ENCODE measurements at regions not wholly inside any gene's neighbourhood (a gene's known extent, or its start where the extent isn't known, plus 50 kb on each side); places are given as distances from the start of the nearest gene placed in this dataset.

DNA sequence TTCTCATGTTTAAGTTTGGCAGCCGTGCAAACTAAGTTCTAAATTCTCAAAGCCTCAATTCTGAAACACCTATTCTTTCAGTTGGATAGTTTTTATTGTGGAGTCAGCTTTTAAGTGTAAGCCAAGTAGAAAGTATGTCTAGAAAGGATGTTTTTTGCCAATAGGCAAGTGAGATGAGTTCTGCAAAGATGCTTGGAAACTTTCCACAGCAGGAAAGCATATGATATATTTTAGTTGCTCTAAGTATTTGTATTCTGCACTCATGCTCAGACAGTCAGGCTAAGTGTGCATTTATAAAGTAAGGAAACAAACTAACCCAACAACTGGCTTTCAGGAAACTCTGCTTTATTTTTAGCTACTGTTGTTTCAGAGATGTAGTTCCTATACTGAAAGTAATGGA lies 67.3 kb upstream of the CDH18 start:
- H3K36me3 Mint-ChIP-seq (ENCODE audit: low read depth, unreplicated experiment), result no peaks in the 10 kb centered on the region
- no peaks in the 10 kb centered on the region for H3K79me2 ChIP-seq (ENCODE audit: insufficient read depth, low read length)
- H3K4me1 Mint-ChIP-seq (ENCODE audit: low read depth, unreplicated experiment), result no peaks in the 10 kb centered on the region
- no peak overlapping the region for H3K4me3 ChIP-seq (ENCODE audit: insufficient read depth, low read depth, low read length)
- no peaks in the 10 kb centered on the region for H3K9me3 ChIP-seq (ENCODE audit: insufficient read depth, low read depth, low read length)
- H3K4me1 ChIP-seq (ENCODE audit: insufficient read depth, low read length), result no peaks in the 10 kb centered on the region
- H3K9ac ChIP-seq (ENCODE audit: low read length), result no peak overlapping the region
- H3K4me3 Mint-ChIP-seq (ENCODE audit: unreplicated experiment), result no peak overlapping the region
- DNase-seq (ENCODE audit: low read depth) (no peak), FAIRE-seq (no peak)
- no peak overlapping the region for H3K27ac ChIP-seq (ENCODE audit: low read depth, low read length)
- no peaks in the 10 kb centered on the region for H3K9me3 Mint-ChIP-seq (ENCODE audit: unreplicated experiment)
- H3K27ac Mint-ChIP-seq (ENCODE audit: unreplicated experiment), result no peak overlapping the region
- H4K20me1 ChIP-seq (ENCODE audit: insufficient read depth, low read length), result no peaks in the 10 kb centered on the region
- H3K36me3 ChIP-seq (ENCODE audit: insufficient read depth, low read length), result no peaks in the 10 kb centered on the region
- H3K27me3 Mint-ChIP-seq (ENCODE audit: low read depth, unreplicated experiment), result no peaks in the 10 kb centered on the region
- H2AFZ ChIP-seq (ENCODE audit: low read depth, low read length), result no peak overlapping the region
- H3K4me2 ChIP-seq (ENCODE audit: low read length), result no peak overlapping the region
- TF ChIP-seq, protein P1, sequence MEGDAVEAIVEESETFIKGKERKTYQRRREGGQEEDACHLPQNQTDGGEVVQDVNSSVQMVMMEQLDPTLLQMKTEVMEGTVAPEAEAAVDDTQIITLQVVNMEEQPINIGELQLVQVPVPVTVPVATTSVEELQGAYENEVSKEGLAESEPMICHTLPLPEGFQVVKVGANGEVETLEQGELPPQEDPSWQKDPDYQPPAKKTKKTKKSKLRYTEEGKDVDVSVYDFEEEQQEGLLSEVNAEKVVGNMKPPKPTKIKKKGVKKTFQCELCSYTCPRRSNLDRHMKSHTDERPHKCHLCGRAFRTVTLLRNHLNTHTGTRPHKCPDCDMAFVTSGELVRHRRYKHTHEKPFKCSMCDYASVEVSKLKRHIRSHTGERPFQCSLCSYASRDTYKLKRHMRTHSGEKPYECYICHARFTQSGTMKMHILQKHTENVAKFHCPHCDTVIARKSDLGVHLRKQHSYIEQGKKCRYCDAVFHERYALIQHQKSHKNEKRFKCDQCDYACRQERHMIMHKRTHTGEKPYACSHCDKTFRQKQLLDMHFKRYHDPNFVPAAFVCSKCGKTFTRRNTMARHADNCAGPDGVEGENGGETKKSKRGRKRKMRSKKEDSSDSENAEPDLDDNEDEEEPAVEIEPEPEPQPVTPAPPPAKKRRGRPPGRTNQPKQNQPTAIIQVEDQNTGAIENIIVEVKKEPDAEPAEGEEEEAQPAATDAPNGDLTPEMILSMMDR (IDR thresholded peaks at IDR 0.05; ENCODE audit: insufficient read depth, low read depth, low read length), result no peak
- no peak for TF ChIP-seq EZH2 (IDR thresholded peaks at IDR 0.05; ENCODE audit: insufficient read depth, low read length)
- no peaks in the 10 kb centered on the region for H3K27me3 ChIP-seq (ENCODE audit: insufficient read depth, low read length)

DNA sequence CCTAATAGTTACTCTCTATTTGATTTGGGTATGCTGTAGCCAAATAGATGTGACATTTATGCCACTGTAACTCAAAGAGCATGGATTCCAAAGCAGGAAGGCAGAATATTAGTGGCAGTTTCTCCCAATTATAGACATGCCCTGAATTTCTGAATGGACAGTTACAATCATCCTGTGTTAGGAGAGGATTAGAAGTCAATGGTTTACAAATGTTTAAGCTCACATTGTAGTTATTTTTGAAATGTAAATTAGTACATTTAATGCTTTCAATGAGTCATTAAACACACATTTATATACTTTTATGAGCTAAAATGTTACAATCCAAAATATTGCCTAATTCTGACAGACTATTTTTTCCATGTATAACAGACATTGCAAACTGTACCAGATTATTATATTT lies 62.3 kb upstream of the CDH18 start:
- Mint-ChIP-seq H3K4me1 (ENCODE audit: low read depth, unreplicated experiment) (no peaks in the 10 kb centered on the region), H3K27me3 (ENCODE audit: low read depth, unreplicated experiment) (no peaks in the 10 kb centered on the region), H3K36me3 (ENCODE audit: low read depth, unreplicated experiment) (no peaks in the 10 kb centered on the region), H3K4me3 (ENCODE audit: unreplicated experiment) (no peak overlapping the region), H3K27ac (ENCODE audit: unreplicated experiment) (no peak overlapping the region), H3K9me3 (ENCODE audit: unreplicated experiment) (no peaks in the 10 kb centered on the region)
- Histone ChIP-seq H3K79me2 (ENCODE audit: insufficient read depth, low read length) (no peaks in the 10 kb centered on the region), H3K9ac (ENCODE audit: low read length) (no peak overlapping the region), H3K27me3 (ENCODE audit: insufficient read depth, low read length) (no peaks in the 10 kb centered on the region), H3K36me3 (ENCODE audit: insufficient read depth, low read length) (no peaks in the 10 kb centered on the region), H3K4me1 (ENCODE audit: insufficient read depth, low read length) (no peaks in the 10 kb centered on the region), H3K4me3 (ENCODE audit: insufficient read depth, low read depth, low read length) (no peak overlapping the region), H3K4me2 (ENCODE audit: low read length) (no peak overlapping the region), H4K20me1 (ENCODE audit: insufficient read depth, low read length) (no peaks in the 10 kb centered on the region), H3K9me3 (ENCODE audit: insufficient read depth, low read depth, low read length) (no peaks in the 10 kb centered on the region), H2AFZ (ENCODE audit: low read depth, low read length) (no peak overlapping the region), H3K27ac (ENCODE audit: low read depth, low read length) (no peak overlapping the region)
- FAIRE-seq, result no peak
- DNase-seq (ENCODE audit: low read depth), result no peak
- TF ChIP-seq EZH2 (IDR thresholded peaks at IDR 0.05; ENCODE audit: insufficient read depth, low read length), result no peak
- TF ChIP-seq, protein P1 (IDR thresholded peaks at IDR 0.05; ENCODE audit: insufficient read depth, low read depth, low read length), result no peak

GRCh38 chr5:20044460-20044859 lies 56.5 kb upstream of the CDH18 start:
- H3K27me3 ChIP-seq (ENCODE audit: insufficient read depth, low read length), result no peaks in the 10 kb centered on the region
- Mint-ChIP-seq H3K27me3 (ENCODE audit: low read depth, unreplicated experiment) (no peaks in the 10 kb centered on the region), H3K4me3 (ENCODE audit: unreplicated experiment) (no peak overlapping the region), H3K36me3 (ENCODE audit: low read depth, unreplicated experiment) (no peaks in the 10 kb centered on the region), H3K4me1 (ENCODE audit: low read depth, unreplicated experiment) (peaks cover 6% of the 10 kb centered on the region), H3K9me3 (ENCODE audit: unreplicated experiment) (no peaks in the 10 kb centered on the region), H3K27ac (ENCODE audit: unreplicated experiment) (no peak overlapping the region)
- no peak overlapping the region for H3K27ac ChIP-seq (ENCODE audit: low read depth, low read length)
- H3K4me2 ChIP-seq (ENCODE audit: low read length), result no peak overlapping the region
- H3K4me1 ChIP-seq (ENCODE audit: insufficient read depth, low read length), result no peaks in the 10 kb centered on the region
- H2AFZ ChIP-seq (ENCODE audit: low read depth, low read length), result no peak overlapping the region
- H3K79me2 ChIP-seq (ENCODE audit: insufficient read depth, low read length), result no peaks in the 10 kb centered on the region
- H3K9ac ChIP-seq (ENCODE audit: low read length), result no peak overlapping the region
- no peak overlapping the region for H3K4me3 ChIP-seq (ENCODE audit: insufficient read depth, low read depth, low read length)
- H3K36me3 ChIP-seq (ENCODE audit: insufficient read depth, low read length), result no peaks in the 10 kb centered on the region
- FAIRE-seq (no peak), DNase-seq (ENCODE audit: low read depth) (no peak)
- TF ChIP-seq, protein P1 (IDR thresholded peaks at IDR 0.05; ENCODE audit: insufficient read depth, low read depth, low read length), result no peak
- TF ChIP-seq EZH2 (IDR thresholded peaks at IDR 0.05; ENCODE audit: insufficient read depth, low read length), result no peak
- H4K20me1 ChIP-seq (ENCODE audit: insufficient read depth, low read length), result no peaks in the 10 kb centered on the region
- H3K9me3 ChIP-seq (ENCODE audit: insufficient read depth, low read depth, low read length), result no peaks in the 10 kb centered on the region
